GM04504 (cell line): ENCODE measurements at regions not wholly inside any gene's neighbourhood (a gene's known extent, or its start where the extent isn't known, plus 50 kb on each side); places are given as distances from the start of the nearest gene placed in this dataset.
A peak's percentile ranks its signal among the peaks of the same experiment; 100 is the strongest.

Experiments
- DNase-seq: peaks from one replicate; pipeline ENCODE4 v3.0.0-alpha.2; 2012; ENCODE audit warnings: low read depth

DNA sequence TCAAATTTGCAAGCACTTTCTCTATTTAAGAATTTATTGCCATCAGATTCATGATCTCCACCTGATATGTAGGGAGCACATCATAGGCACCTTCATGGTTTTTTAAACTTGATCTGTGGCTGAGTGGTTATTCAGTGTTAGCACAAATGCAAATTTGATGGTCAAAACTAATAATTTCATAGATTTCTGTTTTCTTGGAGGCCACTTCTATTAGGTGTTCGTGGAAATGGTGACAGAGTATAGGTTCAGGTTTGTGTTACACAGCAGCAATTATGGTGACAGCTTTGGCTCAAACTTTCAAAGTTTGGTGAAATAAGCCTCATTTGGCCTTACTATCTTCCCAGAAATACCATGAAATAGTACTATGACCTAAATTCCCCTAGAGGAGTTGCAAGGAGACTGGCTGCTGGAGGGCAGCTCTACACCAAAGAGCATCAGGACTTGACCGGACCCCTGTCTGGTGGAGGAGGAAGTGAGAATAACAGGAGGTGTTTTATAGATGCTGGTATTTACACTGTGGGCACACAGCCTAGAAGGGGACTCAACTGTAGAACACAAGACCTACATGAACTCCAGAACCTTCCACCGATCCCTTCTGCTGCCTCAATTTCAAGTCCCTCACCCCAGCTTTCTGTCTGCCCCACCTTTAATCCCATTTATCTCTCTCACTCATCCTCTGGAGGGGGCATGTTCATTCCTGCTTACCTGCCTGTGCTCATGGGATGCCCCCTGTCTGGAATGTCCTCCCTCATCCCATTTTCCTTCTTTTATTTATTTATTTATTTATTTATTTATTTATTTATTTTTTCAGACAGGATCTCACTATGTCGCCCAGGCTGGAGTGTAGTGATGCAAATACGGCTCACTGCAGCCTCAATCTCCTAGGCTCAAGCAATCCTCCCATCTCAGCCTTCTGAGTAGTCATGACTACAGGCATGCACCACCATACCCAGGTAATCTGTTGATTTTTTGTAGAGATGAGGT, 132.9 kb upstream of the SIX2 start:
- no peak for DNase-seq

DNA sequence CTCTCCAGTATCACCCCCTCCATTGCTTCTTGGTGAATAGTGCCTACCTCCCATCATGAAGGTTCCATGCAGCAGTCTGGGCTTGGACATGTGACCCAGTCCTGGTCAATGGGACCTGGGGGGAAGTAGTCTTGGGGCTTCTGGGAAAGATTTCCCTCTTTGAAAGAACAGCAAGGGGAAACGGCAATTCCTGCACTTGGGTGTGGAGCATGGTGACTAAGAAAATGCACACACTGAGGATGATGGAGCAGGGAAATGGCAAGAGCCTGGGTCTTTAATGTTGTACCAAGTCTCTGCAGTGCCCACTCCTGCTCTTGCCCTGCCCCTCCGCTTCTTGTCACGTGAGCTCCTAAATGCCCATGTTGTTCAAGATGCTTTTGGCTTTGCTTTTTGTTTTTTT, 131.4 kb upstream of the SIX2 start:
- DNase-seq, result no peak

DNA sequence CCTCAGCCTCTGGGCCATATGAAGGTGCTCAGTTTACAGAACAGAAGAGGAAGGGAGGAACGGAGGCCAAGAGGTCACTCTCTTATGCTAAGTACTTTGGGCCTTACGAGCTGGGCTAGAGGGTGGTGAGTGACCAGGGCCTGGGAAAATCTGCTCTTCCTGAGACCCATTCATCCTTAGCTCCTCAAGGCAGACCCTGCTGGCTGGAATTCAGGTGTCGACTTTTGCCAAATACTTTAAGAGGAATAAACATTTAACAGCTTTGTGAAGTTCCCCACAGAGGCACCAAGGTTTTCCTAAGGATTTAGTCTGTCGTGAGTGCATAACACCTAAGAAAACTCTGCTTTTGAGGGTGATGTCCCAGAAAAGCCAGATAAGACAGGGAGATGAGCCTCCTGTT, 129.7 kb upstream of the SIX2 start:
- DNase-seq, result no peak

DNA sequence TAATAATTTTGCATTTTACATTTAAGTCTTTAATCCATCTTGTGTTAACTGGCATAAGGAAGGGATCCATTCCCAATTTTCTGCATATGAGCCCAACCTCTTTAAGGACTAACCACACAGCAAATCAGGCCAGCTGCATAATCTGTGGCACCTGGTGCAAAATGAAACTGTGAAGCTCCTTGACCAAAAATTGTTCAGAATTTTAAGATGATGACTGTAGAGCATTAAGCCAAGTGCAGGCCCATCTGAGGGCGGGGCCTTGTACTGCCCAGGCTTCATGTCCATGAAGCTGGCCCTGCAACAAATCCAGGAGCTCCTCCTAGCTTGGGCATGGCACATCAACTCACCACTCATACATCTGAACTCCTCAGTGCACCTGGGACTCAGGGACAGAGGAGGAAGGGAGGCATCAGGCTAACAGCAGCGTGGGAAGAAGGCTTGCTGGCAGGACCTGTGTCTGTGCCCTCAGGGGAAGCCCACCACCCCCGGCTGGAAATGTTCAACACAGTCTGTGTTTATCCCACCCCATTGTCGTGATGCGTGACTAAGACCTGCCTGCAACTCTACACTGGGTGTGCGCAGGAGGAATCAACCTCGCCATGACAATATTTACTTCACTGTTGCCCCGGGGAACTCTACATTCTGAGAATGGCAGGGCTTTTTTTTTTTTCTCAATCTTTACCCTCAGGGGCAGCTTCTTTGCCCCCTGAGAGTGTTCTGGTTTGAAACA, 128.9 kb upstream of the SIX2 start:
- no peak for DNase-seq

DNA sequence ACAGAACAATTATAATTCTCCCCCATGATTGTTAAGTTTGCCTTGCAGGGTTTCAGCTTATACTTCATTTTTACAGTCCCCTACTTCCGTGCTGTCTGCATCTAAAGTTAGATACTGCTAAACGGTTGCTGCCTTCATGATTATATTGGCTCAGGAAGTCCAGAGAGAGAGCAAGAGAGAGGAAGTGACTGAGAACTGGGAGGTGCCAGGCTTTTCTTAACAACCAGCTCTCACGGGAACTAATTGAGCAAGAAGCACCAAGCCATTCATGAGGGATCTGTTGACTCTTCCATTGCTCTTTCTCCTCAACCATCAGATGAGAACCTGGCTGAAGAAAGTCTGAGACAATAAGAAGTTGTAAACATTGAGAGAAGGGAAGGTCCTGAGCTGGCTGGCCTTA, 125.5 kb upstream of the SIX2 start:
- no peak for DNase-seq

DNA sequence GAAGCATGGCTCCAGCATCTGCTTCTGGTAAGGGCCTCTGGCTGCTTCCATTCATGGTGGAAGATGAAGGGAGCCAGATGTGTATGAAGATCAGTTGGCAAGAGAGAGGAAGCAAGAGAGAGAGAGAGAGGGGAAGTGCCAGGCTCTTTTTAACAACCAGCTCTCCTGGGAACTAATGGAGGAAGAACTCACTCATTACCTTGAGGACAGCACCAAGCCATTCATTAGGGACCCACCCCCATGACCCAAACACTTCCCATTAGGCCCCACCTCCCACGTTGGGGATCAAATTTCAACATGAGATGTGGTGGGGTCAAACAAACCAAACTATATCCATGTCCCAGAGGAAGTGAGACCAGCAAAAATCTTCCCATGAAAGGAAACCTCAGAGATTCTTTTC, 124.8 kb upstream of the SIX2 start:
- no peak for DNase-seq

DNA sequence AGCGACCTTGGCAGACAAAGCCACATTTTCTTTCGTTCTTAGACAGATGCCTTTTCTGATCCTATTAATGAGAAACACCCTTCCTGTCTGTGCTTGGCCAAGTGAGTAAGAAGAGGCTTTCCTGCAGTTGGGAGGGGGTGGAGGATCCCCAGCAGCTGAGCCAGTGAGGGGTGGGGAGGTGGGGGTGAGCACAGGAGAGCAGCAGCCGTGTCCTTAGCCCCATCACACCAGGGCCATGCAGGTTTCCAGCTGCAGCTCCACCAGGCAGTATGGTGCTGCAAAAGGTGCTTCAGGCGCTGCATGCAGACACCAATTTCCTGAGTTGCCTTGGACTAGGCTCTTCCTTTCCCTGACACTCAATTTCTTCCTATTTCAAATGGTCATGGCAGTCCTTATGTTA, 123.3 kb upstream of the SIX2 start:
- no peak for DNase-seq

DNA sequence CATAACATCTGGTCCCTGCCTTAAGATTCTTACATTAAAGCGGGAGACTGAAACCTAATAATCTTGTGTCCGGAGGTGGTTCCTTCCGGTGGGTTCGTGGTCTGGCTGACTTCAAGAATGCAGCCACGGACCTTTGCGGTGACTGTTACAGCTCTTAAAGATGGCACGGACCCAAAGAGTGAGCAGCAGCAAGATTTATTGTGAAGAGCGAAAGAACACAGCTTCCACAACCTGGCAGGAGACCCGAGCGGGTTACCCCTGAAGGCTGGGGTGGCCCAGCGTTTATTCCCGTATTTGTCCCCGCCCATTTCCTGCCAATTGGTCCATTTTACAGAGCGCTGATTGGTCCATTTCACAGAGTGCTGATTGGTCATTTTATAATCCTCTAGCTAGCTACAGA, 122.3 kb upstream of the SIX2 start:
- DNase-seq, result no peak

DNA sequence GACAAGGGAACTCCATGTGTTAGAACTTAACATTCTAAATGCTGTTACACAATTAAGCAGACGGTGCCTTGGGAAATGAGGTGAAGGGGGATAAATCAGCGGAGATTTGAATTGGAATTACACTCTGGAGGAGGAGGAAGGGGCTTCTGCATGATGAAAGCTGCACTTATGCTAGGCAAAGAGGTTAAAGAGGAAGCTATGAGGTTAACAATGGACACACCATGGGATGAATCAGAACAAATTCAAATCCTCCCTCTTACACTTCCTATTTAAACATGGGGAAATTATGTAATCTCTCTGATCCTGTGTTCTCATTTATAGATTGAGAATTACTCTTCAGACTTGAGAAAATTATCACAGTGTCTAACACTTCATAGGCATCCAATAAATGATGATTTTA, 121.5 kb upstream of the SIX2 start:
- DNase-seq, result no peak

DNA sequence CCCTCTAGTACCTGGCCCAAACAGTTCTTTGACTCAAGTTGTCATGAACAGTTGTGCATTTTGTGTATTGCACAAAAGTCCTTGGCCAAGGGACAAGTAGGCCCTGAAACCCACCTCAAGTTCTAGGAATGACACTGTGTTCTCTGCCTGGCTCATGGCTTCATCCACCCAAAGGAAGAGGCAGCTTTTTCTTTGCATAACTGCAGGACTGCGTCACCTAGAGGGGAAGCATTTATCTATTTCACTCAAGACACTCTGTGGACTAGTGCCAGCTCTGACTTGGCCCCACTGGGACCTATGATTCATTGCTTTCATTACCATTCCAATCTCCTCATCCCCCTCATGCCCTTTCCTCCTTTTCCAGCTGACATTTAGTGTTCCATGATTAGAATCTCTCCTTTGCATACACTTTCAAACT, 119.3 kb upstream of the SIX2 start:
- peak; percentile 91 for DNase-seq

DNA sequence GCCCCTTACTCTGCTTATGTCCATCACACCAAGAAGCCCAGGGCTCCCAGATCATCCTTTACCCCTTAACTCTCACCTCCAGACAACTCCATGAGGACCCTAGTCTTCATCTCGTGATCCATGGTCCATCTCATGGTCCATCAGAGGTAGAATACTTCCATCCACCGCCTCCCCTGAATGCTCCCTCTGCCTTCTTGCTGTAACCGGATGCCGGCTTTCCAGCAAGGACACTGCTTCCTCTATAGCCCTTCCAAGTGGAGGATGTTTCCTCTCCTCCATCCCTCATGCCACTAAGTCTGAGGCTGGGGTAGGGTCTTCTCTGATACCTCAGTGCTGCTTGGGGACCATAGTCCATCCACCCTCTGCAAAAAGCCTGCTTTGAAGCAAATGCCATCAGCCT, 118.6 kb upstream of the SIX2 start:
- no peak for DNase-seq

DNA sequence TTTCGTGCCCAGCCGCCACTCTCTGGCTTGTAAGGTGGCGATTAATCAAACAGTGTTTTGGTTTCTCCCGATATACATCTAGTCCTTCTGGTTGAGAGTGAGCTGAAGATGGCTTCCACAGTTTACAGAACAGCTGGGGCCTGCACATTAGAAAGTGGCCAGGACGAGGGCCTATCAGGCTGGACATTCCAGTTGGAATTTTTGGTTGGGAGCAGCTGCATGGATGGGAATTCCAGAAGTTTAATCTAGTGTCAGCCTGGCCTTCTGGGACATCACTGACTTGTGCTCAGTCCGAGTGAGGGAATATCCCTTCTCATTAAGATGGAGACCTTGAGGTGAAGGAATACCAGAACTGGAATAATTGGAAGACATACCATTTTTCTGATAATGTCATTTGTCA, 118.1 kb upstream of the SIX2 start:
- DNase-seq, result no peak

DNA sequence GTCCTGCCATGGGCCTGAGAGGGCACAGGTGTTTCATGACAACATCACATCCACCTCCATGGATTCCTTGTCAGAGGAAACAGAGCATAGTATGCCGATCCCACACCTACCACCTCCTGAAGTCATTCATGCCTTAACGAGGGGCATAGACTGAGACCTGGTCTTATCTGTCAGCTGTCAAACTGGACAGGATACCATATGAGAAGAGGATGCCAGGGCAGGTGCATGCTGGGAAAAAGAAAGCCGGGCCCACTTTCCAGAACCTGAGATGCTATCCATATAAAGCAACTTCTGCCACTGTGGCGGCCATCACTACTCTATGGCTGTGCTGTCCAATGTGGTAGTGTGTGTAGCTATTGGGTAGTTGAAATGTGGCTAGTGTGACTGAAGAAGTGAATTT, 116.0 kb upstream of the SIX2 start:
- no peak for DNase-seq

DNA sequence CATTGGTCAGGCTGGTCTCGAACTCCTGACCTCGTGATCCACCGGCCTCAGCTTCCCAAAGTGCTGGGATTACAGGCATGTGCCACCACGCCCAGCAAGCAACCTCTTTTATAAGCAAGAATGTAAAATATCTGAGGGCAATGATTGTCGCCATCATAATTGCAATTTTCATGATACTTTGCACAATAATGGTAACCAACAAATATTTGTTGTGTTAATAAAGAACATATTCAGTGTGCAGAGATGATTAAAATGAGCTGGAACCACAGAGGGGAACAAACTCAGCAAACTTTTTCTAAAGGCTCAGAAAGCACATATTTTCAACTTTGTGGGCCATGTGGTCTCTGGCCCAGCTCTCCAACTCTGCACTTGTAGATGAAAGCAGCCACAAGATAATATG, 115.2 kb upstream of the SIX2 start:
- DNase-seq, result no peak

DNA sequence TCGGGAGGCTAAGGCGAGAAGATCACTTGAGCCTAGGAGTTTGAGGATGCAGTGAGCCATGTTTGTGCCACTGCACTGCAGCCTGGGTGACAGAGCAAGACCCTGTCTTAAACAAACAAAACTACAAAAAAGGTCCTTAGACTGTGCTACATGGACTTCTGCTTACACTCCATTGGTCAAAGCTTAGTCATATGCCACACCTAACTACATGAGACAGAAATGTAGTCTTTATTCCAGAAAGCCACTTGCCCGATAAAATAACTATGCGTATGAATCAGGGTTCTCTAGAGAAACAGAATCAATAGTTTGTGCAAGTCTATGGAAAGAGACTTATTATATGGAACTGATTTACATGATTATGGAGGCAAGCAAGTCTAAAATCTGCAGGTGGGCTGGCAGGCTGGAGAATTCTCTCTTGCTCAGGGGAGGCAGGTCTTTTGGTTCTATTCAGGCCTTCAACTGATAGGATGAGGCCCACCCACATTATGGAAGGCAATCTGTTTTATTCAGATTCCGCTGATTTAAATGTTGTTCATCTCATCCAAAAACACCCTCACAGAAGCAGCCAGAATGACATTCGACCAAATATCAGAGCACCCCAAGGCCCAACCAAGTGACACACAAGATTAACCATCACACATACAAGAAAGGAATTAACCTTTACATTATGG, 114.4 kb upstream of the SIX2 start:
- no peak for DNase-seq

DNA sequence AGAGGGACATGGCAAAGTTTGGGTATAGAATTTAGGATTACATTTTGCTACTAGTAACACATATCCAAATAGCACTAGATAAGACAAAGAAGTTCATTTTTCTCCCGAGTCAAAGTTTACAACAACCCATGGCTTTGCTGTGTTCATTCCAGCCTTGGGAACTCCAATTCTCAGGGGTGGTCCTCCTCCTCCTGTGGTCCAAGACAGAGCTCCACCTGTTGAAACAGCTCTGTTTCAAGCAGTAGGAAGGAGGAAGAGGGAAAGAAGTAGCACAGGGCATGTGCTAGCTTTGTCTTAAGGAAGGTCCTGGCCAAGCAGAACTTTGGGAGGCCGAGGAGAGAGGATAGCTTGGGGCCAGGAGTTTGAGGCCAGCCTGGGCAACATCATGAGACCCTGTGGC, 113.8 kb upstream of the SIX2 start:
- no peak for DNase-seq

DNA sequence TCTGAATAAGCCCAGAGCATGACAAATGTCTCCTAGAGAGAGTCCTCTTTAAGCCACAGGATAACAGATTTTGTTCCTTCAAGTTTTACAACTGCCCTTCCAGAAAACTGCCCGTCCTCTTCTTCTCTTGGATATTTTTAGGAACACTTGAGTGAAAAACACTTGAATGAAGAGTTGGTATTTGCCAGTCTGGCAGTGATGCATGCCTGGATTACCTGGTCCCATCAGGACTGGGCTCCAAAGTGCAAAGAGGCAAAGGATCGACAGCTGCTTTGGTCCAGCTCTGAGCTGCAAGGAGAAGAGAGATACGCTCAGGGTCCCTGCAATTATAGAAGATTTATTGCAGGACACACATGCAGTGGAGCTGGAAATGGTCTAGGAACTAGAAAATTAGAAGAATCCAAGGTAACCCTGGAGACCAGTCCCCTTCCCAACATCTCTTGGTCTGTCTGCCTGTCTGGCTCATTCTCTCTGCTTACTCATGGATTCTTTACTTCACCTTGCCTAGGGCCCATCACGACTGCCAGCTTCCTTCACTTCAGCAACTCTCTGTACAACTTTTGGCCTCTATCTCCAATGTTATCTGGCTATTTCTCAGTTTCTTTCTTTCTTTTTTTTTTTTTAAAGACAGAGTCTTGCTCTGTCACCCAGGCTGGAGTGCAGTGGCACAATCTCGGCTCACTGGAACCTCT, 112.1 kb upstream of the SIX2 start:
- DNase-seq, result no peak

DNA sequence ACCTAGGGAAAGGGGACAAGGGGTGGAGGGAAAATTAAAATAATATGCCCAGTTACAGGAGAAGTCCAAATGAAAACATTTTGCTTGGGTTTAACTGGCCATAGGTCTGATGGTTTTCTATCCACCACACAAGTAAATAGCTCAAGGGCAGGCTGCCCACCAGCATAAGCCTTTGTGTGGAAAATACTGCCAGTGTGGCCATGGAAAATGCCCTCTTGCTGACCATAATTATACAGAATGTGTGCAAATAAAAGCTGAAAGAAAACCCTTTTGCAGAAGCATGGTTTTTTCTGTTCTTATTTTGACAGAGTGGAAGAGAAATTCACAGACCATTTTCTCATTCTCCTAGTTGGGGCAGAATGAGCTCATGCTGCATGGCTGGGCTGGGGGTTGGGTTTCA, 111.3 kb upstream of the SIX2 start:
- DNase-seq, result no peak

DNA sequence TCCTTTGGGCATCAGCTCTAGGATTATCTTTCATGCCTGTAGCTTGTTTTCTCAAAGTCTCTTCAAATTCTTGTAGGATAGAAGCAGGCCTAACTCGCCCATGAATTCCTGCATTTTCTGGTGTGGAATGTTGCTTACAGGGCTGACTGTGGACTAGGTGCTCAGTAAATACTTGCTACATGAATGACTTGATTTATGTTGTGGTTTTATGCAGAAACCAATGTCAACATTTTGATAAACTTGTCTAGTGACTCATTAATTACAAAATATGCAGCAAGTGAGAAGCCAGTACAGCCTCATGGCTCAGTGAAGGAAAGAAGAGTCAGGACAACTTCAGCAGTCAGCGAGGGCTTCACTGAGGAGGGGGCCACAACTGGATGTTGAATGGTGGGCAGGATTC, 110.6 kb upstream of the SIX2 start:
- DNase-seq, result peak; percentile 75

DNA sequence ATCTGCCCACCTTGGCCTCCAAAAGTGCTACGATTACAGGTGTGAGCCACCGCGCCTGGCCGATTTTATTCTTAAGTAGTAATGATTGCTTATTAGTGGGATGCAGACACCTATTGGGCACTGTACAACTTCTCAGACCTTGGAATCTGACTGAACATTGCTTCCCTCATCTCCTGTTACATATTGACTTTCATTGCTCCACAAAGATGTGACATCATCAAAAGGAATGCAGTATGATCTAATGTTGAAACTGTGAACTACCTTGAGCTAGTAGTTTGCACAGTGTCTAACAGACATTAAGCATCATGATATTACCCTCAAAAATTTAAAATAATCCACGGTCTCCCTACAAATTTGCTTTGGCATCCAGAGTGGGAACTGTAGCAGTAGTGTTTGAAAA, 109.8 kb upstream of the SIX2 start:
- DNase-seq, result no peak

DNA sequence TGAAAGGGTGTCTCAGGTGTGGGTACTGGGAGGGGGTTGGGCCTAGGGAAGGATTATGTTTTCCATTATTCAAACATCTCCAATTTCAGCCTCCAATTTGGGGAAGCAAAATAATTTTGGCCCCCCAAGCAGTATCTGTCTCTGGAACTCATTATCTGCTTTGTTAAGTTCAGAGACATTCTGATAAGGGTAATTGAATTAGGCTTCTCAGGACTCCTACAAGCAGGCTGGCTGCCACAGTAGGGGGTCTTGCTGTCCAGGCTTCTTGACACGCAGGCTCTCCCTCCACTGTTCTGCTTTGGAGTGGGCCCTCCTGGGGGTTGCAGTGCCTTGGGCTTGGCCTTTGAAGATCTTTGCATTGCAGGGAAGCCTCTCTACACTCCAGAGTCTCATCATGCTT, 108.1 kb upstream of the SIX2 start:
- DNase-seq, result no peak

DNA sequence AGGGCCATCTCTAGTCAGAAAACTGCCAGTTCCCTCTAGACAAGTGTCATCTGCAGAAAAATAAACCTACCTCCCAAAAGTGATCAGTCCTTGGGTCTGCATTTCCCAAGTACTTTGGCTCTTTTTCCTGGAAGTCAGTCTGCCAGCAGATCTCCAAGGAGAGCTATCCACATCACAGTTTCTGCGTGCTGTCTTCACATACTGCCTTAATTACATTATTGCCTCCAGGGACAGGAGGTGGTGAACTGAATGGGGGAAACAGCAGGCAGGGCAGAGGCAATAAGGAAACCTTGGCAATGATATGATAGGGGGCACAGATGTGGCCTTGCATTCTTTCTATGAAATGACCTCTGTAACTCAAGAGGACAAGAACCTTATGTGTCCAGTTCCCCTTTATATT, 105.9 kb upstream of the SIX2 start:
- no peak for DNase-seq
